ENCODE measurements at regions not wholly inside any gene's neighbourhood (a gene's known extent, or its start where the extent isn't known, plus 50 kb on each side); places are given as distances from the start of the nearest gene placed in this dataset.

GRCh38 chr4:95660719-95661118, 111.9 kb upstream of the UNC5C start:
- intact Hi-C loops (cut with DNase I) = no loop called here
- no peak for ATAC-seq
- no peaks in the 10 kb centered on the region for H3K4me1 ChIP-seq

DNA sequence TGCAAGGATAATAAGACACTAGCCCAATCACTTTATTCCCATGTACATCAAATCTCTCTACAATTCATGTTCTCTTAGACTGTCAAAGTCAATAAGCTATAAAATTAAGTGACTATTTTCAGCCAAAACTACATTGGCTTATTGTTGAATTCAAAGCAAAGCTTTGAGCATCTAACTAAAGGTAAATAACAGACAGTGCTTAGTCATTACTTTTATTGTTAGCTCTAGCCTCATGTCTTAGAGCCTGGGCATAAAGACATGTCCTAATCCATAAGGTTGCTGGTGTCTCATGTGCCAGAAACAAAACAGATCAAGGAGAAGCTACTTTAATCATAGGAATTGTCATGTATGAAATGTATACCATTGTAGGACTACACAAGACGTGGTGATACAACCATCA, 103.1 kb upstream of the UNC5C start:
- Histone ChIP-seq H3K36me3 (replicated peaks in 1 of 2; ENCODE audit: insufficient read depth in 1 of 2, low read depth in 2 of 2) (no peaks in the 10 kb centered on the region), H3K4me1 (no peaks in the 10 kb centered on the region), H3K27me3 (no peaks in the 10 kb centered on the region), H3K9me3 (no peaks in the 10 kb centered on the region), H3K4me3 (no peak overlapping the region), H3K27ac (no peak overlapping the region)
- DNase-seq (no peak), ATAC-seq (no peak)
- WGBS, 2 donors = 65 to 75% methylated on average over 1 of the region's 1 CpG
- intact Hi-C loops (cut with DNase I) = no loop called here
- TF ChIP-seq, protein P1, sequence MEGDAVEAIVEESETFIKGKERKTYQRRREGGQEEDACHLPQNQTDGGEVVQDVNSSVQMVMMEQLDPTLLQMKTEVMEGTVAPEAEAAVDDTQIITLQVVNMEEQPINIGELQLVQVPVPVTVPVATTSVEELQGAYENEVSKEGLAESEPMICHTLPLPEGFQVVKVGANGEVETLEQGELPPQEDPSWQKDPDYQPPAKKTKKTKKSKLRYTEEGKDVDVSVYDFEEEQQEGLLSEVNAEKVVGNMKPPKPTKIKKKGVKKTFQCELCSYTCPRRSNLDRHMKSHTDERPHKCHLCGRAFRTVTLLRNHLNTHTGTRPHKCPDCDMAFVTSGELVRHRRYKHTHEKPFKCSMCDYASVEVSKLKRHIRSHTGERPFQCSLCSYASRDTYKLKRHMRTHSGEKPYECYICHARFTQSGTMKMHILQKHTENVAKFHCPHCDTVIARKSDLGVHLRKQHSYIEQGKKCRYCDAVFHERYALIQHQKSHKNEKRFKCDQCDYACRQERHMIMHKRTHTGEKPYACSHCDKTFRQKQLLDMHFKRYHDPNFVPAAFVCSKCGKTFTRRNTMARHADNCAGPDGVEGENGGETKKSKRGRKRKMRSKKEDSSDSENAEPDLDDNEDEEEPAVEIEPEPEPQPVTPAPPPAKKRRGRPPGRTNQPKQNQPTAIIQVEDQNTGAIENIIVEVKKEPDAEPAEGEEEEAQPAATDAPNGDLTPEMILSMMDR (IDR thresholded peaks at IDR 0.05) = no peak
- no peak for TF ChIP-seq POLR2A (IDR thresholded peaks at IDR 0.05)

More at GRCh38 chr4:95660719-95661118, 111.9 kb upstream of the UNC5C start:
- TF ChIP-seq, protein P1 (IDR thresholded peaks at IDR 0.05) = no peak
- no peak for TF ChIP-seq POLR2A (IDR thresholded peaks at IDR 0.05)
- H3K27ac ChIP-seq = no peak overlapping the region
- DNase-seq = no peak
- H3K36me3 ChIP-seq (replicated peaks in 1 of 2; ENCODE audit: insufficient read depth in 1 of 2, low read depth in 2 of 2) = no peaks in the 10 kb centered on the region
- H3K27me3 ChIP-seq = no peaks in the 10 kb centered on the region
- WGBS, 2 donors = 26 to 36% methylated on average over 3 of the region's 3 CpGs
- no peaks in the 10 kb centered on the region for H3K9me3 ChIP-seq
- H3K4me3 ChIP-seq = no peak overlapping the region

- no peaks in the 10 kb centered on the region for H3K4me1 ChIP-seq
- H3K4me3 ChIP-seq = no peak overlapping the region
- no peaks in the 10 kb centered on the region for H3K27me3 ChIP-seq
- no peak overlapping the region for H3K27ac ChIP-seq
- no peaks in the 10 kb centered on the region for H3K36me3 ChIP-seq (replicated peaks in 1 of 2; ENCODE audit: insufficient read depth in 1 of 2, low read depth in 2 of 2)
- TF ChIP-seq POLR2A (IDR thresholded peaks at IDR 0.05) = no peak
- TF ChIP-seq, protein P1 (IDR thresholded peaks at IDR 0.05) = no peak
- ATAC-seq = no peak
- intact Hi-C loops (cut with DNase I) = no loop called here
- no peak for DNase-seq
- H3K9me3 ChIP-seq = no peaks in the 10 kb centered on the region
Measured at GRCh38 chr4:95644417-95644816, 95.6 kb upstream of the UNC5C start.

- intact Hi-C loops (cut with DNase I) = no loop called here
- 14 to 19% methylated on average over 1 of the region's 1 CpG for WGBS, 2 donors
- H3K27me3 ChIP-seq = no peaks in the 10 kb centered on the region
- TF ChIP-seq, protein P1 (IDR thresholded peaks at IDR 0.05) = no peak
- no peak for TF ChIP-seq POLR2A (IDR thresholded peaks at IDR 0.05)
- ATAC-seq (no peak), DNase-seq (peak in 1 of 4 donors; percentile 5)
- H3K4me1 ChIP-seq = no peaks in the 10 kb centered on the region
- H3K27ac ChIP-seq = no peak overlapping the region
- H3K36me3 ChIP-seq (replicated peaks in 1 of 2; ENCODE audit: insufficient read depth in 1 of 2, low read depth in 2 of 2) = no peaks in the 10 kb centered on the region
- no peak overlapping the region for H3K4me3 ChIP-seq
- H3K9me3 ChIP-seq = no peaks in the 10 kb centered on the region
Measured at GRCh38 chr4:95643627-95644026, 94.9 kb upstream of the UNC5C start.

DNA sequence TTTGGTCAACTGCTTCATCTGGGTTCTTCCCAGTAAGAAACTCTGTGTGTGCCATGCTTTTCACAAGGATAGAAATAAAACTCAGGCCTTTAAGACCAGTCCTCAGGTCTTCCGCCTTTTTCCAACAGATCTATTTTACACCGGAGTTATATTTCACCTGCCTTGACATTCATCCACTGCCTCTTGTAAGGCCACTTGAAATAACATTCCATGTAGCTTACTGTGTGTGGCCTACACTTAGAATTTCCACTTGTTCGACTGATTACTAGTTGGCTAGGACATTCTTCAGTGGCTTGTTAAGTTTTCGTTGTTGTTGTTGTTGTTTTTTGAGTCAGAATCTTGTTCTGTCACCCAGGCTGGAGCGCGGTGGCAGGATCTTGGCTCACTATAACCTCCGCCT, 92.8 kb upstream of the UNC5C start:
- DNase-seq (no peak), ATAC-seq (no peak)
- Histone ChIP-seq H3K27me3 (no peaks in the 10 kb centered on the region), H3K27ac (no peak overlapping the region), H3K36me3 (replicated peaks in 1 of 2; ENCODE audit: insufficient read depth in 1 of 2, low read depth in 2 of 2) (no peaks in the 10 kb centered on the region), H3K4me1 (no peaks in the 10 kb centered on the region), H3K4me3 (no peak overlapping the region), H3K9me3 (no peaks in the 10 kb centered on the region)
- TF ChIP-seq, protein P1 (IDR thresholded peaks at IDR 0.05) = no peak
- no peak for TF ChIP-seq POLR2A (IDR thresholded peaks at IDR 0.05)
- intact Hi-C loops (cut with DNase I) = no loop called here
- WGBS, 2 donors = 71 to 87% methylated on average over 7 of the region's 7 CpGs
